ENCODE measurements at regions not wholly inside any gene's neighbourhood (a gene's known extent, or its start where the extent isn't known, plus 50 kb on each side); places are given as distances from the start of the nearest gene placed in this dataset.

DNA sequence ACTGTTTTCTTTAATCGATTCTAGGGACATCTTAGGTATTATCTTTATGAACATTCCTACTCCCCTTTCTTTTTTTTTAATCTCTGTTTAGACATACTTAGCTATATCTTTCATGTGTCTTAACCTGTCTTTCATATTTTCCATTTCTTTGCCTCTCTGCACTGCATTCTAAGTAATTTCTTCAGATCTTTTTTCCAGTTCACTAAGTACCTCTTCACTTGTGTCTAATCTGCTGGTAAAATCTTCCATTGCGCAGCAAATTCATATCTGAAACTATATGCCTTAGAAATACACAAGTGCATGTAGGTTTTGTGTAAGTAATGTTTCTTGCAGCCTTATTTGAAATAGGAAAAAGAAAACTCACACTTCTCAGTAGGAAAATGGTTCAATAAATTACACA lies 165.4 kb upstream of the BTBD3 start:
- intact Hi-C loops (cut with micrococcal nuclease) = no loop called here
- no peaks in the 10 kb centered on the region for H3K36me3 ChIP-seq
- TF ChIP-seq, protein P1, sequence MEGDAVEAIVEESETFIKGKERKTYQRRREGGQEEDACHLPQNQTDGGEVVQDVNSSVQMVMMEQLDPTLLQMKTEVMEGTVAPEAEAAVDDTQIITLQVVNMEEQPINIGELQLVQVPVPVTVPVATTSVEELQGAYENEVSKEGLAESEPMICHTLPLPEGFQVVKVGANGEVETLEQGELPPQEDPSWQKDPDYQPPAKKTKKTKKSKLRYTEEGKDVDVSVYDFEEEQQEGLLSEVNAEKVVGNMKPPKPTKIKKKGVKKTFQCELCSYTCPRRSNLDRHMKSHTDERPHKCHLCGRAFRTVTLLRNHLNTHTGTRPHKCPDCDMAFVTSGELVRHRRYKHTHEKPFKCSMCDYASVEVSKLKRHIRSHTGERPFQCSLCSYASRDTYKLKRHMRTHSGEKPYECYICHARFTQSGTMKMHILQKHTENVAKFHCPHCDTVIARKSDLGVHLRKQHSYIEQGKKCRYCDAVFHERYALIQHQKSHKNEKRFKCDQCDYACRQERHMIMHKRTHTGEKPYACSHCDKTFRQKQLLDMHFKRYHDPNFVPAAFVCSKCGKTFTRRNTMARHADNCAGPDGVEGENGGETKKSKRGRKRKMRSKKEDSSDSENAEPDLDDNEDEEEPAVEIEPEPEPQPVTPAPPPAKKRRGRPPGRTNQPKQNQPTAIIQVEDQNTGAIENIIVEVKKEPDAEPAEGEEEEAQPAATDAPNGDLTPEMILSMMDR (IDR thresholded peaks at IDR 0.05; ENCODE audit: borderline replicate concordance) = no peak
- H3K27ac ChIP-seq (replicated peaks) = no peak overlapping the region
- H3K4me1 ChIP-seq = no peaks in the 10 kb centered on the region
- H3K4me3 ChIP-seq = no peak overlapping the region
- DNase-seq = no peak
- no peaks in the 10 kb centered on the region for H3K27me3 ChIP-seq (ENCODE audit: low read depth)
- no peaks in the 10 kb centered on the region for H3K9me3 ChIP-seq (replicated peaks)

DNA sequence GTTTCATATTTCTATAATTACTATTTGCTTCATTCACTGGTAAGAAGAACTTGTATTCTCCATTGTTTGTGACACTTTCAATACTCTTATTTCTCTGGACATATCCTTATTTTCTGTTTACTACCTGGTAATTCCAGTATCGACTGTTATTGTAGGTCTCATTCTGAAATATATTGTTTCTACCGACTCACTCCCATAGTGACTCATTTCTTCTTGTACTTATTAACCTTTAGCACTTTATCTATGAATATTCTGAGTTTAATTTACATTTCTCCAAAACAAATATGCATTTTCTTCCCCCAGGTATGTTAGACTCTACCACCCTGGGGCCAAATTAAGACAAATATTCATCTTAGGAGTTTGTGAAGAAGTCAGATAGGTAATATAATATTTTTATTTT lies 164.5 kb upstream of the BTBD3 start:
- Histone ChIP-seq H3K36me3 (no peaks in the 10 kb centered on the region), H3K27me3 (ENCODE audit: low read depth) (no peaks in the 10 kb centered on the region), H3K9me3 (replicated peaks) (no peaks in the 10 kb centered on the region), H3K27ac (replicated peaks) (no peak overlapping the region), H3K4me1 (no peaks in the 10 kb centered on the region), H3K4me3 (no peak overlapping the region)
- no peak for DNase-seq
- intact Hi-C loops (cut with micrococcal nuclease) = no loop called here
- TF ChIP-seq, protein P1 (IDR thresholded peaks at IDR 0.05; ENCODE audit: borderline replicate concordance) = no peak

DNA sequence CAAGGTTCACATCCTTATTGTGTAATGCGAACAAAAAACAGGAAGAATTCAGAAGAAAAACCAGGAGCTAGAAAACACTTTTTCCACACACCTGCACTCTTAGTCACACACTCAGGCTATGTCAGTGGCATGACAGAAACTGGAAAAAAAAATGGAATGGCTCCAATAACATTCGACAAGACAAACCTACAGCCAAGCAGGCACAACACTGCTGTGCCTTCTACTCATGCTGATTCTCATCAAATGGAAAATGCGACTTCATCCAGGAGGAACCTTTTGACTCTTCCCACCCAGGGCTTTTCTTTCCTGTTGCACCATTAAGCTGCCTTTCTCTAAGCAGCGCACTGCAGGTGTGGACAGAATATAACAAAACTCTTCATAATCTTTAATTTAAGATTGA lies 163.2 kb upstream of the BTBD3 start:
- intact Hi-C loops (cut with micrococcal nuclease) = no loop called here
- no peak for DNase-seq
- no peaks in the 10 kb centered on the region for H3K27me3 ChIP-seq (ENCODE audit: low read depth)
- TF ChIP-seq, protein P1 (IDR thresholded peaks at IDR 0.05; ENCODE audit: borderline replicate concordance) = no peak
- no peaks in the 10 kb centered on the region for H3K4me1 ChIP-seq
- H3K9me3 ChIP-seq (replicated peaks) = no peaks in the 10 kb centered on the region
- no peak overlapping the region for H3K27ac ChIP-seq (replicated peaks)
- no peak overlapping the region for H3K4me3 ChIP-seq
- no peaks in the 10 kb centered on the region for H3K36me3 ChIP-seq

DNA sequence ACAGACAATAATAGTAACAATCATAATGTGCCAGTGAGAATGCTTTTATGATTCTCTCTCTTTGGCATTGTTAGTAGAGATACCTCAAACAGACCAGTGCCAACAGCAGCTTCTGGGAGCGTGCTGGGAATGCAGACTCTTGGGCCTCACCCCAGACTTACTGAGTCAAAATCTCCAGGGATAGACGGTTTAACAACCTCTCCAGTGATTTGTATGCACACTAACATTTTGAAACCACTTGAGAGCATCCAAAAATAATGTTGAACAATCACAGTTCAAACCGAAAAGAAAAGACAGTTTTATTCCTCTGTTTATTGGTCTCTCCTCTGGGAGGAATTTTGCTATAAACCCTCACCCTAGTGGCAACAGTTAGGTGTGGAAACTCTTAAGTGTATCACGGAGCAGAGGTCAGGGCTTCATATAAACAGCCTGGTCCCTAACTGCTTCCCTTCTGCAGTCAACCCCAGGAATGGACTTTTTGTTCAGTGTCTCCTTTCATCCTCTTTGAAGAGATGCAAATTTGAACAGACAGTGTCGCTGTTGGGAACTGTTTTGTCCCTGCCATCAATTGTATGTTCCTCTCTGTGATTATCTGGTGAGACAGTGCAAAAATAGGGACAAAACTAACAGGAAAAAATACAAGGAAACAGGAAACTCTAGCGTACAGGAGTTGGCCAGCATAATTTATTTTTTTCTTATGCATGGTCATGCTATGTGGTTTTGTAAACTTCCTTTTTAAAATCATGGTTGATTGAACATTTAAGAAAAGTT lies 162.4 kb upstream of the BTBD3 start:
- Histone ChIP-seq H3K36me3 (no peaks in the 10 kb centered on the region), H3K9me3 (replicated peaks) (no peaks in the 10 kb centered on the region), H3K27me3 (ENCODE audit: low read depth) (no peaks in the 10 kb centered on the region), H3K4me3 (no peak overlapping the region), H3K4me1 (no peaks in the 10 kb centered on the region), H3K27ac (replicated peaks) (no peak overlapping the region)
- TF ChIP-seq, protein P1 (IDR thresholded peaks at IDR 0.05; ENCODE audit: borderline replicate concordance) = no peak
- intact Hi-C loops (cut with micrococcal nuclease) = no loop called here
- DNase-seq = no peak

DNA sequence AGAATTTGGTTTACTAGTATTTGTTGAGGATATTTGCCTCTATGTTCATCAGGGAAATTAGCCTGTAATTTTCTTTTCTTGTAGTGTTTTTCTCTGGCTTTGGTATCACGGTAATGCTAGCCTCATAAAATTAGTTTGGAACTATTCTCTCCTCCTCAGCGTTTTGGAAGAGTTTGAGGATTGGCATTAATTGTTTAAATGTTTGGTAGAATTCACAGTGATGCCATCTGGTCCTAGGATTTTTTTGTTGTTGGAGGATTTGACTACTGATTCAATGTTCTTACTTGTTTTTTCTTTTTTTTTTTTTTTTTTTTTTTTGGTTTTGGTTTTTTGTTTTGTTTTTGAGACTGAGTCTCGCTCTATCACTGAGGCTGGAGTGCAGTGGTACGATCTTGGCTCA lies 156.2 kb upstream of the BTBD3 start:
- Histone ChIP-seq H3K36me3 (no peaks in the 10 kb centered on the region), H3K4me3 (no peak overlapping the region), H3K27ac (replicated peaks) (no peak overlapping the region), H3K9me3 (replicated peaks) (no peaks in the 10 kb centered on the region), H3K4me1 (no peaks in the 10 kb centered on the region), H3K27me3 (ENCODE audit: low read depth) (no peaks in the 10 kb centered on the region)
- TF ChIP-seq, protein P1 (IDR thresholded peaks at IDR 0.05; ENCODE audit: borderline replicate concordance) = no peak
- intact Hi-C loops (cut with micrococcal nuclease) = no loop called here
- DNase-seq = no peak
